Endothelial cell of umbilical vein (primary cell): ENCODE measurements at regions not wholly inside any gene's neighbourhood (a gene's known extent, or its start where the extent isn't known, plus 50 kb on each side); places are given as distances from the start of the nearest gene placed in this dataset.

ENCODE experiments used
- BruUV-seq: library from RNA; stranded (reverse); fragments of 400-500 nt; replicated peaks from 2 replicates; lab custom pipeline; 2021; lab: Mats Ljungman, UMichigan
- CTCF ChIA-PET: fragments of 300-600, 350-600 bp; sonication (Branson Sonifier 250); formaldehyde crosslinking; loops from one replicate; lab custom pipeline; 2021; ENCODE audit warnings: antibody characterized with exemption, inconsistent platforms; lab: Charles Lee
- POLR2A ChIA-PET: fragments of 300-600, 350-600 bp; sonication (Branson Sonifier 250); formaldehyde crosslinking; loops from one replicate; lab custom pipeline; 2021; ENCODE audit warnings: antibody characterized with exemption, inconsistent platforms; lab: Charles Lee
- DNase-seq: peaks from one replicate; pipeline ENCODE4 v3.0.0-alpha.2; 2011; ENCODE audit warnings: low read depth, low spot score
- FAIRE-seq: peaks from 2 replicates; lab custom pipeline; 2011; peaks lifted over from hg19 to GRCh38; lab: Jason Lieb, UNC
- H2AFZ ChIP-seq: 2 replicates; pipeline ENCODE4 v1.6.0; 2012; ENCODE audit warnings: low read depth, low read length, control low read depth, inconsistent platforms
- H3K27ac ChIP-seq: 2 replicates; pipeline ENCODE4 v1.5.1; 2011; ENCODE audit warnings: low read depth, mild to moderate bottlenecking, control low read depth, low read length, moderate library complexity; ENCODE audit not compliant: insufficient read depth
- H3K27me3 ChIP-seq, 2 experiments: 2 replicates each; pipeline versions ENCODE4 v1.6.0 to v1.6.1; 2011; ENCODE audit warnings: low read length in 2 of 2, mixed read lengths in 1 of 2; ENCODE audit not compliant: control insufficient read depth in 2 of 2, insufficient read depth in 2 of 2
- H3K36me3 ChIP-seq, 2 experiments: 2 replicates in 1 of 2; 3 replicates in 1 of 2; pipeline ENCODE4 v1.5.1; 2011; ENCODE audit warnings: low read length in 2 of 2, mild to moderate bottlenecking in 1 of 2, moderate library complexity in 1 of 2; ENCODE audit not compliant: control insufficient read depth in 2 of 2, insufficient read depth in 2 of 2; ENCODE audit errors: extremely low read depth in 1 of 2
- H3K4me1 ChIP-seq: 3 replicates; pipeline ENCODE4 v1.5.1; 2011; ENCODE audit warnings: mild to moderate bottlenecking, low read length; ENCODE audit not compliant: control insufficient read depth, insufficient read depth; ENCODE audit errors: extremely low read depth
- H3K4me2 ChIP-seq: 2 replicates; pipeline ENCODE4 v1.6.1; 2011; ENCODE audit warnings: low read length, control low read depth, mixed read lengths; ENCODE audit not compliant: insufficient read depth
- H3K4me3 ChIP-seq, 3 experiments: fragments of 200-600 bp in 1 of 3; sonication (generic), shearing (Covaris generic) in 1 of 3; replicated peaks in 1 of 3; 2 replicates each; pipeline ENCODE4 v1.5.1; 2011 to 2016; ENCODE audit warnings: control low read depth in 3 of 3, low read length in 3 of 3, mild to moderate bottlenecking in 2 of 3, inconsistent platforms in 1 of 3, low read depth in 1 of 3, moderate library complexity in 1 of 3; ENCODE audit not compliant: insufficient read depth in 1 of 3
- H3K79me2 ChIP-seq: 2 replicates; pipeline ENCODE4 v1.6.0; 2012; ENCODE audit warnings: low read length, inconsistent platforms; ENCODE audit not compliant: control insufficient read depth, insufficient read depth
- H3K9ac ChIP-seq: replicated peaks from 2 replicates; pipeline ENCODE3; 2011; ENCODE audit warnings: low read length, control low read depth; ENCODE audit not compliant: insufficient read depth; ENCODE audit errors: extremely low read depth
- H3K9me1 ChIP-seq: replicated peaks from 3 replicates; pipeline ENCODE4 v1.6.0; 2011; ENCODE audit warnings: mild to moderate bottlenecking, low read length; ENCODE audit not compliant: control insufficient read depth, insufficient read depth; ENCODE audit errors: extremely low read depth
- H3K9me3 ChIP-seq: replicated peaks from 2 replicates; pipeline ENCODE4 v1.5.1; 2012; ENCODE audit warnings: low read length, inconsistent platforms; ENCODE audit not compliant: control insufficient read depth, insufficient read depth
- H4K20me1 ChIP-seq: replicated peaks from 2 replicates; pipeline ENCODE3; 2011; ENCODE audit warnings: mild to moderate bottlenecking, low read length; ENCODE audit not compliant: control insufficient read depth, insufficient read depth; ENCODE audit errors: extremely low read depth
- EZH2 ChIP-seq: IDR thresholded peaks from 2 replicates; pipeline ENCODE4 v1.6.1; 2012; ENCODE audit warnings: borderline replicate concordance, low read depth, mild to moderate bottlenecking, moderate library complexity, low read length, inconsistent platforms; ENCODE audit not compliant: severe bottlenecking
- FOS ChIP-seq: IDR thresholded peaks from 2 replicates; pipeline ENCODE4 v1.6.1; 2011; ENCODE audit warnings: mild to moderate bottlenecking, low read length, moderate library complexity, borderline replicate concordance; ENCODE audit not compliant: insufficient read depth
- GATA2 ChIP-seq: IDR thresholded peaks from 2 replicates; pipeline ENCODE4 v1.7.0; 2011; ENCODE audit warnings: low read depth, mild to moderate bottlenecking, moderate library complexity, mixed read lengths, low read length; ENCODE audit not compliant: insufficient read length, insufficient read depth
- JUN ChIP-seq: IDR thresholded peaks from 2 replicates; pipeline ENCODE4 v1.6.1; 2011; ENCODE audit warnings: borderline replicate concordance, low read depth; ENCODE audit not compliant: insufficient read length, insufficient read depth
- MYC ChIP-seq: IDR thresholded peaks from one replicate; pipeline ENCODE4 v1.6.1; 2011; ENCODE audit warnings: mild to moderate bottlenecking, low read depth, low read length
- POLR2A ChIP-seq: IDR thresholded peaks from 2 replicates; pipeline ENCODE4 v1.6.1; 2012; ENCODE audit warnings: low read depth, mild to moderate bottlenecking, control low read depth, low read length
- POLR2AphosphoS5 ChIP-seq: IDR thresholded peaks from 2 replicates; pipeline ENCODE4 v1.6.1; 2012; ENCODE audit warnings: low read depth, mild to moderate bottlenecking, control low read depth, low read length, moderate library complexity; ENCODE audit not compliant: insufficient read depth
- dilution Hi-C: fragments of 300-500 bp; cut with MboI; formaldehyde crosslinking; loops from one replicate; pipeline ENCODE4 v1.15.0; 2019; ENCODE audit warnings: low sequenced_read_pairs; ENCODE audit not compliant: extremely low pct_ligation_motif_present
- intact Hi-C: fragments of 100-400 bp; cut with micrococcal nuclease; formaldehyde crosslinking; loops from one replicate; pipeline ENCODE4 v1.10.0; 2022
- TF ChIP-seq, protein P1 (sequence below), 2 donors: IDR thresholded peaks; 1 replicate in 1 of 2; 2 replicates in 1 of 2; pipeline ENCODE4 v1.5.1; 2011; ENCODE audit warnings: low read length in 2 of 2, mild to moderate bottlenecking in 2 of 2, moderate library complexity in 2 of 2, control low read depth in 1 of 2, inconsistent platforms in 1 of 2, low read depth in 1 of 2; ENCODE audit not compliant: insufficient read depth in 1 of 2; ENCODE audit errors: extremely low read depth in 1 of 2
- TF ChIP-seq, protein P2 (sequence below): IDR thresholded peaks from 2 replicates; pipeline ENCODE4 v1.6.1; 2011; ENCODE audit not compliant: insufficient read depth, insufficient read length

DNA sequence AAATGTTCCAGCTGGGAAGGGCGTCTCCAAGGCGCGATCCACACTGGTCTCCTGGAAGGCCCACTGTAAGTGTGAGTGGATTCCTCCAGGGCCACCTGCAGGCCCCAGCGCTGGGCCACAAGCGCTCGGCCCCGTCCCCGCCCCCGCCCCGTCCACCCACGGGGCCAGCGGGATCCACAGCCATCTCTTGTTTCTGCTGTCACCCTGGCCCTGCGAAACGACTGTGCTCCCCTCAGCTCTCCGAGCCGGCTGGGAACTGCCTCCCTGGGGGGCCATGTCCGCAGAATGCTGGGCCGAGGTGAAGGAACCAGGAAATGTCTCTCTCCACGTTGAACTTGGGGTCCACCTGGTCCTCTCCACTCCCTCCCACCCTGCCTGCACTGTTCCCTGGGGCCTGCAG lies 1955.2 kb downstream of the TP53TG3F start:
- H3K9me3 ChIP-seq = no peaks in the 10 kb centered on the region

More for the DNA sequence above, 1955.2 kb downstream of the TP53TG3F start:
- H3K79me2 ChIP-seq = no peaks in the 10 kb centered on the region
- no peak for TF ChIP-seq POLR2AphosphoS5
- TF ChIP-seq GATA2 = no peak
- TF ChIP-seq FOS = no peak
- no peak for TF ChIP-seq POLR2A
- TF ChIP-seq, protein P1, sequence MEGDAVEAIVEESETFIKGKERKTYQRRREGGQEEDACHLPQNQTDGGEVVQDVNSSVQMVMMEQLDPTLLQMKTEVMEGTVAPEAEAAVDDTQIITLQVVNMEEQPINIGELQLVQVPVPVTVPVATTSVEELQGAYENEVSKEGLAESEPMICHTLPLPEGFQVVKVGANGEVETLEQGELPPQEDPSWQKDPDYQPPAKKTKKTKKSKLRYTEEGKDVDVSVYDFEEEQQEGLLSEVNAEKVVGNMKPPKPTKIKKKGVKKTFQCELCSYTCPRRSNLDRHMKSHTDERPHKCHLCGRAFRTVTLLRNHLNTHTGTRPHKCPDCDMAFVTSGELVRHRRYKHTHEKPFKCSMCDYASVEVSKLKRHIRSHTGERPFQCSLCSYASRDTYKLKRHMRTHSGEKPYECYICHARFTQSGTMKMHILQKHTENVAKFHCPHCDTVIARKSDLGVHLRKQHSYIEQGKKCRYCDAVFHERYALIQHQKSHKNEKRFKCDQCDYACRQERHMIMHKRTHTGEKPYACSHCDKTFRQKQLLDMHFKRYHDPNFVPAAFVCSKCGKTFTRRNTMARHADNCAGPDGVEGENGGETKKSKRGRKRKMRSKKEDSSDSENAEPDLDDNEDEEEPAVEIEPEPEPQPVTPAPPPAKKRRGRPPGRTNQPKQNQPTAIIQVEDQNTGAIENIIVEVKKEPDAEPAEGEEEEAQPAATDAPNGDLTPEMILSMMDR (IDR thresholded peaks at IDR 0.05; ENCODE audit: extremely low read depth in 1 of 2, insufficient read depth in 1 of 2, low read depth in 1 of 2, low read length in 2 of 2) = no peak
- no peak for TF ChIP-seq EZH2
- TF ChIP-seq JUN = no peak
- TF ChIP-seq, protein P2, sequence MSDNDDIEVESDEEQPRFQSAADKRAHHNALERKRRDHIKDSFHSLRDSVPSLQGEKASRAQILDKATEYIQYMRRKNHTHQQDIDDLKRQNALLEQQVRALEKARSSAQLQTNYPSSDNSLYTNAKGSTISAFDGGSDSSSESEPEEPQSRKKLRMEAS = no peak
- TF ChIP-seq MYC = no peak
- no peaks in the 10 kb centered on the region for H3K36me3 ChIP-seq
- FAIRE-seq (no peak), DNase-seq (no peak)
- CTCF ChIA-PET = no interaction called here
- intact Hi-C loops = no loop called here
- H3K4me2 ChIP-seq = no peak overlapping the region
- H3K27ac ChIP-seq = no peak overlapping the region
- H3K9ac ChIP-seq = no peak overlapping the region
- H3K4me3 ChIP-seq = no peak overlapping the region
- POLR2A ChIA-PET = no interaction called here
- no peaks in the 10 kb centered on the region for H4K20me1 ChIP-seq
- H3K4me1 ChIP-seq = no peaks in the 10 kb centered on the region
- dilution Hi-C loops = no loop called here
- BruUV-seq = no TSS peak
- H3K9me1 ChIP-seq = no peaks in the 10 kb centered on the region
- no peak overlapping the region for H2AFZ ChIP-seq
- no peaks in the 10 kb centered on the region for H3K27me3 ChIP-seq
